Pons (tissue), 1 donor: ENCODE measurements at regions not wholly inside any gene's neighbourhood (a gene's known extent, or its start where the extent isn't known, plus 50 kb on each side); places are given as distances from the start of the nearest gene placed in this dataset.

Source experiments
- DNase-seq: peaks from one replicate; pipeline ENCODE4 v3.0.0-alpha.2; 2016; ENCODE audit warnings: low spot score

DNA sequence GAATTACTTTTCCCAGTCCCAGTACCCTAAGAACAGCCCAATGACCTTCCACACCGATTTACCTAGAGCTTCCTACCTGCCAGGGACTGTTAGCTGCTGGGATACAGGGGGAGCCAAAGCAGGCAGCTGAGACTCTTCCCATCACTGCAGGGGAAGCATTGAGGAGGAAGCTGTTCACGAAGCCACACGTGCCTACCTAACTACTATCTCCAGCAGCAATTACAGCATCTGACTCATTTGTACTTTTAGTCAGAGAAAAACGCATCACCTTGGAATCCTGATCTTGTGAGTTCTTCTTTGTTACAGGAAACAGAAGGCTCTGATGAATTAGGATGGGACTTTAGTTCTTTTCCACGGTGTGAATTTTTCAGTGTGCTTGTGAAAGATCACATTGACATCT lies 113.7 kb upstream of the DHX40 start:
- DNase-seq: no peak

DNA sequence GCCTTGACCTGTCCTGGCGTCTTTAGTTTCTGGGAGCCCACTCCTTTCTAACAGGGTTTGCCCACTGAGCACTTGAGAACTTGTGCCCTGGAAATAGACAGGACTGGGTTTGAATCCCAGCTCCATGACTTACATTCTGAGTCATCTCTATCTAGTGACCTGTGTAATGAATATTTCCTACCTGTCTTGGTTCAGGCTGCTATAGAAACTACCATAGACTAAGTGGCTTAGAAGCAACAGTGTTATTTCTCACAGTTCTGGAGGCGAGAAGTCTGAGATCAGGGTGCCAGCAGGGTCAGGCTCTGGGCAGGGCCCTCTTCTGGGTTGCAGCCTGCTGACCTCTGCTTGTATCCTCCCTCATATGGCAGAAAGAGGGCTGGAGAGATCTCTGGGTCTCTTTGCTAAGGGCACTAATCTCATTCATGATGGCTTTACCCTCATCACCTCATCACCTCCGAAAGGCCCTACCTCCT lies 110.7 kb upstream of the DHX40 start:
- no peak for DNase-seq

DNA sequence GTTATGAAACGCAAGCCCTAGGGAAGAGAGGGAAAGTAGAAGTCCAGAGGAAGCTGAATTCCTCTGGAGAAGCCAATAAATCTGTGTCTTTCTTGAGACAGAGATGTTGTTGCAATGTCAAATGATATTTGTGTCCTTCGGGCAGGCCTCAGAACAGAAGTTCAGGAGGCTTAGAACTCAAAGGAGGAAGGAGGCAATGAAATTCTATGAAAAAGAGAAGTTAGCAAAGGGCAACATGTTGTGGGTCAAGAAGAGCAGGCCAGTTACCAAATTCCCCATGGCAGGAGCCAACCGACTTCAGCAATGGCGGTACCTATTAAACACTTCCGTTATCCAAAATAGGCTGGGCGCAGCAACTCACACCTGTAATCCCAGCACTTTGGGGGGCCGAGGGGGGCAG lies 109.0 kb upstream of the DHX40 start:
- no peak for DNase-seq

DNA sequence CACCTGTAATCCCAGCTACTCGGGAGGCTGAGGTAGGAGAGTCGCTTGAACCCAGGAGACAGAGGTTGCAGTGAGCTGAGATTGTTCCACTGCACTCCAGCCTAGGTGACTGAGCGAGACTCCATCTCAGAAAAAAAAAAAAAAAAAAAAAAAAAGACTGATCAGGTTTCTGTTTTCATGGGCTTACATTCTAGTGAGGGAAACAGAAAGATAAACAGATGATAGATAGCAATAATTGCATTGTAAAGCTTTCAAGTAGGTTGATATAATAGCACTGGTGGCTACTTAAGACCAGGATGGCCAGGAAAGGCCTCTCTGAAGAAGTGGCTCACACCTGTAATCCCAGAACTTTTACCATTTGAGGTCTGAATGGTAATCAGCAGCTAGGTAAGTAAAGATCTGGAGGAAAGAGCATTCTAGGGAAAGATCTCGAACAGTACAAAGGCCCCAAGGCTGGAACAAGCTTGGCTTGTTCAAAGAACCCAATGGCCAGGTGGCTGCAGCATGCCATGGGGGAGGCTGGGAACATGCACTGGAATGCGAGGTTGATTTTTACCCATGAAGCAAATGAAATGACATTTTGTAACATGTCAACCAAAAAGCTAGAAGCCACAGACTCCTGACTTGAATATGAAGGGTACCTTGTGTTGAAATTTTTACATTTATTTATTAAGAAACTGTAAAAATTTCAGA lies 108.3 kb upstream of the DHX40 start:
- no peak for DNase-seq

DNA sequence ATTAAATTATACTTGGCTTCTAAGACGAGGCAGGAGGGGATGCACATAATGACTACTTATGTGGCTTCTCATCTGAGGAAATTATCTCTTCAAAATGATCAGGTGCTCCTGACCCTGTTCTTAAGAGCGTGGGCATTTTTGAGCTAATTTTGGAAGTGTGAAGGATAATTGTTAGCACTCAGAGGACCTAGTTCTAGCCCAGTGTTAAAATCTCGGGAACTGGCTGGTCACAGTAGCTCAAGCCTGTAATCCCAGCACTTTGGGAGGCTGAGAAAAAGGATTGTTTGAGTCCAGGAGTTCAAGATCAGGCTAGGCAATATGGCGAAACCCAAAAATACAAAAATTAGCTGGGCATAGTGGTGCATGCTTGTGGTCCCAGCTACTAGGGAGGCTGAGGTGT lies 103.0 kb upstream of the DHX40 start:
- DNase-seq: no peak

DNA sequence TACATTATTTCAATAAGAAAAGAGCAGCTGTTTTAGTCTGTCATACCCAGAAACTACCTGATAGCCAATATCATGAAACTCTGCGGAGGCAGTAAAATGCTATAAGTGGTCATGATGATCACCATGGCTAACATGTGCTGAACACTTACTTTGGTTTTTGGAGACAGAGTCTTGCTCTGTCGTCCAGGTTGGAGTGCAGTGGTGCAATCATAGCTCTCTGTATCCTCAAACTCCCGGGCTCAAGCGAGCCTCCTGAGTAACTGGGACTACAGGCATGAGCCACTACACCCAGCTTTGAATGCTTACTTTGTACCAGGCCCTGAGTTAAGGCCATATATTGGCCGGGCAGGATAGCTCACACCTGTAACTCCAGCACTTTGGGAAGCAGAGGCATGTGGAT lies 101.2 kb upstream of the DHX40 start:
- DNase-seq: no peak

DNA sequence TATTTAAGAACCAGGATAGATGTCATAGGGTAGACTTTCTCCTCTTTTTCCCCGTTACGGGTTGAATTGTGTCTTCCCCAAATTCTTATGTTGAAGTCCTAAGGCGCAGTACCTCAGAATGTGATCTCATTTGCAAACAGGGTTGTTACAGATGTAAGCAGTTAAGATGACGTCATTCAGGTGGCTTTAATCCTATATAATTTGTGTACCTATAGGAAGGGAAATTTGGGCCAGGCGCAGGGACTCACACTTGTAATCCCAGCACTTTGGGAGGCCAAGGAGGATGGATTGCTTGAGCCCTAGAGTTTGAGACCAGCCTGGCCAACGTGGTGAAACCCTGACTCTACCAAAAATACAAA lies 99.5 kb upstream of the DHX40 start:
- no peak for DNase-seq

DNA sequence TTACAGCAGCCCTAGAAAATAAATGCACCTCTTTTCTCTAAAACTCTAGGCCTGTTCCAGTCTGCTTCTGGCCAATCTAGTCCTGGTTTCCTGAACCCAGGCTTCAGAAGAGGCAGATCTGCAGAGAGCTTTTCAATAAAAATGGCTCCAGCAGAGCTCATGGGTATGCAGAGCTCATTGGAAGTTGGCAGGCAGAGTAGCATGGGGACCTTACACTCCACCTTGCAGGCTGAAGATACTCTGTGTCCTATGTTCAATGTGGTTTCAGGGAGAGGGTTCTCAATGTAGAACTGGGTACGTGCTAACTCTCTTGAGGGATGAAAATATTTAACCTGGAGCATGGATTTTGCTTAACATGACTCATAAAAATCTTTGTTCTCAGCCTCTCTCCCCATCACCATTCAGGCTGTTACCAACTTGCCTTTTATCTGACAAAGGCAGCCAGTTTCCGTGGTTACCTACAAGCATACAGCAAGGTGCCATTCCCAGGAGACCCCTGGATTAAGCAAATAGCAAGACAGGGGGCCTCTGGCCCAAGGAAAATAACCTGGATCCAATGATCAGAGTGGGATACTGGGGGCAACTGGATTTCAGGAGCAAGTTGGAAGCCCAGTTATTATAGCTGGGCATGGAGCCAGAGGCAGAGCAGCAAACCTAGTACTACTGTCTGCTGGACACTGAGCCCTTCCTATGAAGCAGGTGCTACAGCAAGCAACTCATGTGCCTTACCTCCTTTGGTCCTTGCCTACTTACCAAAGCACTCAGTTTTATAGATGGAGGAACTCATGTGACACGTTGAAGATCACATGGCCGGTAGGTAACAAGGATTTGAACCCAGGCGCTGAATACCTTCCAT lies 98.2 kb upstream of the DHX40 start:
- no peak for DNase-seq

DNA sequence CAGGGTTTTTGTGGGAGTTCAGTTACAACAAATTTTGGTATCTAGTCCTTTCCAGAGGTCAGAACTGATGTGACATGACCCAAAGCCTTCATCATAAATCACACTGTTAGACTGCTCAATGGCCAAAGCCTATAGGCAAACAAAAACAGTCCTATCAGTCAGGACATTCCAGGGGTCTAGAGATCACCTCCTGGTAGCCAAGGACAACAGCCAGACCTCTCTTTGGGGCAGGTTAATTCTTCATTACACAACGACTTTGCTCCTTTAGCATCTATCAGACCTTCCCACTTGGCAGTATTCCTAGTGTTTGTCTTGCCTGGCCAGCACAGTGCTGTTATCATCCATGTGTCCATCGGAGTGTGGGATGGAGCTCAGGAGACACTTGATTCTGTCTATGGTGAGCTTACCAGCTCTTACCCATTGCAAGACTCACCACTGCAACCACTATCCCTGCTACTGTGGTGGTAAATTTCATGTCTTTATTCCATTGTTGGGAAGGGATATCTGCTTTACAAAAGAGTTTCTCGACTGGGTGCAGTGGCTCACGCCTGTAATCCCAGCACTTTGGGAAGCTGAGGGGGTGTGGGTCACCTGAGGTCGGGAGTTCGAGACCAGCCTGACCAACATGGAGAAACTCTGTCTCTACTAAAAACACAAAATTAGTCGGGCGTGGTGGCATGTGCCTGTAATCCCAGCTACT lies 95.5 kb upstream of the DHX40 start:
- DNase-seq: no peak

DNA sequence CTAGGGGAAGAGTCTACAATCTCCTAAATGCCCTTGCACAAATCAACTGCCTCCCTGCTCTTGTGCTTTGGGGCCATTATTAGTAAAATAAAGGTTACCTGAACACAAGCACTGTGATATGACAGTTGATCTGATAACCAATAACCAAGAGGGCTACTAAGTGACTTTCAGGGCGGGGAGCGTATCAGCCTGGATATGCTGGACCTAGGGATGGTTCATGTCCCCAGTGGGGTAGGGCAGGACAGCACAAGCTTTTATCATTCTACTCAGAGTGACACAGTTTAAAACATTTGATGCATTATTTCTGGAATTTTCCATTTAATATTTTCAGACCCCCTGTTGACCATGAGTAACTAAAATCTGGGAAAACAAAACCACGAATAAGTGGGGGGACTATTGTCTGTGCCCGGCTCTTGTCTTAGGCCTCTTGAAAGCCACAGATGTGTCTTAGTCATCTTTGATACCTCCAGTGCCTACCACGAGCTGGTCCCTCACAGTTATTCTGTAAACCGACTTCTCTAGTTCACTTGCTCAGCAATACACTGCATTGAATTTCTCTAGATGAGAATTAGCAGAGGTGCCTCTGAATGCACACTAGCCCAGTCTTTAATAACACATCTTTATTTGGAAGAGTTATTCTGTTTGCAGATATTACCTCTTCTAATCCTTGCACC lies 94.6 kb upstream of the DHX40 start:
- no peak for DNase-seq

DNA sequence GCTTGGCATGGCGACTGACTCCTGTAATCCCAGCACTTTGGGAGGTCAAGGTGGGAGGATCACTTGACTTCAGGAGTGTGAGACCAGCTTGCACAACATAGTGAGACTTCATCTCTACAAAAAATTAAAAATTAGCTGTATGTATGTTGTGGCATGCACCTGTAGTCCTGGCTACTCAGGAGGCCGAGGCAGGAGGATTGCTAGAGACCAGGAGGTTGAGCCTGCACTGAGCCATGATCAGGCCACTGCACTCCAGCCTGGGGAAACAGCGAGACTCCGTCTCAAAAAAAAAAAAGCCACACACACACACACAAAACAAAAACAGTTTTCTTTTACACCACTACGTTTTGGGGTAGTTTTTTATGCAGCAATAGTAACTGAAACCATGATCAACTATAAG lies 89.0 kb upstream of the DHX40 start:
- no peak for DNase-seq

DNA sequence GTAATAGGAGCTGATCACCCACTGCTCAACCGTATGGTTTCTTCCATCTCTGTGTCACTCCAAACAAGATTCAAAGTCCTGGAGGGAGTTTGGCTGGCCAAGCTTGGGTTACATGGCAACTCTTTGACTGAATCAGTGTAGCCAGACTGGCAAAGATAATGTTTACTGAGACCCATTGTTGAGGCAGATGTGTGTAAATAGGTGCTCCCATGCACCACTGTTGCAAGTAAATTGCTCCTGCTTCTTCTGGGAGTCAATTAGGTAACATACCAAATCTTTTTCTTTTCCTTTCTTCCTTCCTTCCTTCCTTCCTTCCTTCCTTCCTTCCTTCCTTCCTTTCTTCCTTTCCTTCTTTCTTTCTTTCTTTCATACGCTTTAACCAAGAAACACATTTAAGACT lies 86.3 kb upstream of the DHX40 start:
- no peak for DNase-seq

DNA sequence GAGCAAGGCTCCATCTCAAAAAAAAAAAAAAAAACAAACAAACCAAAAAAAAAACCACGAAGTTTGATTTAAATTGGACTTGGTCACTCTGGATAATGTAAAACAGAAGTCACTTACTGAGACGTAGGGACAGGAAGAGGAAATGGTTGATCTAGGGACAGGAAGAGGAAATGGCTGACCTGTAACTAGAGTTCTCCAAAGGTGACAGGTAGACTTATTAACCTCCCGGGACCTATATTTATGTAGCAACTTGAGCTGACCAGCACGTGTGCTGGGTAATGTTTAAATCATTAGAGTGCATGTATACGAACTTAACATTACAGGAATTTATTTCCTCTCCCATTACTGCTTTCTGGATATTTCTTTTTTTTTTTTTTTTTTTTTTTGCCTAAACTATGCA lies 81.5 kb upstream of the DHX40 start:
- no peak for DNase-seq

DNA sequence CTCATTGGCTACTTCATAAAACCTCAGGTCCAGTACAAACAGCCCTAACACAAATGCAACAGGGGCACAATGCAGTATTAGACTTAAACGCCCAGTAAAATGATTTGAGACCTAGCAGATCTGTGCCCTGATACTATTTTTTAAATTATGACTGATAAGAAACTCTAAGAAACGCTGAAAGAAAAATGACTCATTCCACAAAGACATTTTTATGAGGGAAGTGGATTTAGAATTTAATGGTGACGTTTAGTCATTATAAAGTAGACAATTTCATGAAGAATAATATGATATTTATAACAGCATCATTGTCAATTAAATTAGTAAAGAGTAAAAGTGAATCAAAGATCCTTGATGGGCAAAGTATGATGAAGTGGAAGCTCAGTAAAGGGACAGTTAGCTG lies 80.4 kb upstream of the DHX40 start:
- no peak for DNase-seq

DNA sequence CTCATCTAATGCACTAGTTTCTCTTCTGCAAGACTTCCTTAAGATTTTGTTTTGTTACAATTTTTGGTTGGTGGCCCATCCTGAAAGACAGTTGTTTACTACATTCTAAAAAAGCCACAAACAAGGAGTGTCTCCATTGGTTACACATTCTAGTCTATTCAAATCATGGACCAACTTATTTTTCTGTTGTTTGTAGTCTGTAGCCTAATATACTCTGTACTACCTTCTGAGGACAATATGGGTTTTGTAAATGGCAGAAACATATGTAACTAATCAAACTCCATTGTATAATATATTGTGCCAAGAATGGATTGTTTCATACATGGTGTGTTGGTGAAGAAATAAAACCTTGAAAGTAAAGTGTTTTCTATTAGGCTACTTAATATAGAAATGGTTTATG lies 79.5 kb upstream of the DHX40 start:
- no peak for DNase-seq

DNA sequence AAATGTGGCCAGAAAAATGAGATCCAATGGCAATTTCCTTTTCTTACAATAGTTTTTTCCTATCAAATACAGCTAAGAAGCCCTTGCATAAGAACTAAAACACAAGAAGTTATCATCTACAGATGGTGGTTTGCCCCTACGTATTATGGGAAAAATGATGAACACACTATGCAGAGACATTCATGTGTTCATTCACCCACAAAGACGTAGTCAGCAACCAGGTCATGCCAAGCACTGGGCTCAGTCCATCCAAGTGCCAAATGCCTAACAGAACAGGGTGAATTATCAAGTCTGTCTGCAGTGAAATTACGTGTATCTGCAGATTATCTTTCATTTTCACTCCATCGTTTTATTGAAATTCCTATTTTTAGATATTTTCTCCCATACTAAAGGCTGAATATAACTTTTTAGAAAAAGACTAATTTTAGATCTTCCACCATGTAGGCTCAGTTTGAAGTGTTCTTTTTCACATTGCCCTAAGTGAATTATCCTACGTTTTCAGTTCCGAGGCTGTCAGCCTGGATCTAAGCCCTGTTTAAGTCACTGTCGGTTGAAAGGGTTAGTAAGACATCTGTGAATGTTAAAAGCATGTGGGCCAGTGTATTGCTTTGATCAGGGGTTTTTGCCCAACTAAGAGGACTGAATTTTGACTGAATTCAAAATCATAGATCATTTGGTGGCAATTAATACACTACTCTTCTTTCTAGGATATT lies 78.1 kb upstream of the DHX40 start:
- DNase-seq: no peak

DNA sequence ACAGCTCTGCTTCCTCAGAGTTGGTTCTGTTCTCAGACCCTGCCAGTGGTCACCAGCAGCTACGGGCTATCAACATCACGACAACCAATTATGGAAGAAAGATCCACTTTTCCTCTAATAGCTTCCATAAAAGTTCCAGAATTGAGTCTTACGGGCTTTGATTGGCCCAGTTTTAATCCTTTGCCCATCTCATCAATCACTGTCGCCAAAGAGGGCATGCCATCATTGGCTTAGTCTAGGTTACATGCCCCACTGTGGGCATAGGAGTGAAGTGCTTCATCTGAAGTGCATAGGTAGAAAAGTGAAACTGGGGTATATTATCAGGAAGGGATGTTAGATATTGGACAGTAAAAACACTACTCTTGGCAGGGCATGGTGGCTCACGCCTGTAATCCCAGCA lies 76.6 kb upstream of the DHX40 start:
- DNase-seq: no peak

DNA sequence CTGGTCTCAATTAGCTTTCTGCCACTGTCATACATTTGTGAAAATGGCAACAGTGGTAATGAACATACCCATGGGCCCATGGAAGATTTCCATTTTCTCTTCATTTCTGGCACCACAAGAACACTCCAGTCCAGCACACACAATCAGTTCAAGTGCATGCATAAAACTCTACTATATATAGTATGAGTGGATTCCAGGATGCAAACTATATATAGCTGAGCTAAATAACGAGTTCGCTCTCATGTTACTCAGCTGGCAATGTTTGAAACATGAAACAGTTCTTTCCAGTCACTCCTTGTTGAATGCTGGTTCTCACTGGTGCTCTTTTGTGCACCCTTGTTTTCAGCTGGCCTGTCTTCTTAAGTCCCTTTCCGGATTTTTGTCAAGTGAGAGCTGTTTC lies 75.2 kb upstream of the DHX40 start:
- no peak for DNase-seq

DNA sequence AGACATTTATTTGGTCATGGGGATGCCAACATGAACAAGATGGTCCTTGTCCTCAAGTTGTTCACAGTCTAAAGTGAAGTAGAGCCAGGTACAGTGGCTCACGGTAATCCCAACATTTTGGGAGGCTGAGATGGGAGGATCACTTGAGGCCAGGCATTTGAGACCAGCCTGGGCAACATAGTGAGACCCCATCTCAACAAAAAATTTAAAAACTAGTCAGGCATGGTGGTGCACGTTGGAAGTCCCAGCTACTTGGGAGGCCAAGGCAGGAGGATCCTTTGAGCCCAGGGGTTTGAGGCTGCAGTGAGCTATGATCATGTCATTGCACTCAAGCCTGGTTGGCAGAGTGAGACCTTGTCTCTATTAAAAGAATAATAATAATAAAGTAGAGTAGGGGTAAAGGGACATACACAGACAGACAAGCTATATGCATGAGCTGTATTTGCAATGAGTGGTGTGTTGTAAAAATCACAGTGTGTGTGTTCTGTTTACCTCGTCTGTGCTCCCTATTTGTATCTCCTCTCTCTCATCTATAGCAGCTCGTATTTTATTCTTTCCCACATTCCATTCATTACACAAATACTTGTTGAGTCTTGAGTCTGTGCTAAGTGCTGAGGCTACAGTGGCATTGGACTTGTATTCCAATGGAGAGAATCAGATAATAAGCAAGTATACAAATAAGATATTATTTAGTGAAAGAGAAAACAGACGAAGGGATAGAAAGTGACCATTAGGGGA lies 73.9 kb upstream of the DHX40 start:
- no peak for DNase-seq

DNA sequence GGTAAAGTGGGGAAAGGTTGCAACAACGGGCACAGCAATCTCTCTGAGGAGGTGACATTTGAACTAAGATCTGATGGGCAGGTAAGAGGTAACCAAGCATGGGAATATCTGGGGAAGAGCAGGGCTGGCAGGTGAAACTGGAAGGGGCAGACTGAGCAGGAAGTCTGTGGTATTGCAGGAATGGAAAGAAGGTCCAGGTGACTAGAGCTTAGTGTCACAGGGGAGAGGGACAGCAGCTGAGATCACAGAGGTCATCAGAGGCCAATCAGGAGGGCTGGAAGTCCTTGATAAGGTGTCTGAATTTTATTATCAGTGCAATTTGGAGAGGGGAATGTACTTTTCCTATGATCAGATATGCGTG lies 73.3 kb upstream of the DHX40 start:
- DNase-seq: no peak

DNA sequence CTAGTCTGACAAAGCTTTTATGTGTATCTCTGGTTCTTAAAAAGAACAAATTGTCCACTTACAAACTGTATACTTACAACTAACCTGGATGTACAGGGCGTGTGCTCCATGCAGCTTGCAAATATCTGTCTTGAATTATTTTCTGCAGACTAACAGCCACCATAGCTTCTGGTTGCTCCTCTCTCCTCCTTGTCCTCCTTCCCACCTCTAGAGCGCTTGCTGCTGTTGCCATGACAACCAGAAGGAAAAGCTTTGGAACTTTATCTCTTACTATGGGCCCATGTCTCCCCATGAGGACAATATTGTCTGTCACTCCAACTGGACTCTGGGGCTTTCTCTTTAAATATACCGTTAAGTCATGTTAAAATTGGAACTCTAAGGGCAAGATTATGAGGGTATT lies 71.5 kb upstream of the DHX40 start:
- no peak for DNase-seq
